ENCODE measurements at regions not wholly inside any gene's neighbourhood (a gene's known extent, or its start where the extent isn't known, plus 50 kb on each side); places are given as distances from the start of the nearest gene placed in this dataset.

DNA sequence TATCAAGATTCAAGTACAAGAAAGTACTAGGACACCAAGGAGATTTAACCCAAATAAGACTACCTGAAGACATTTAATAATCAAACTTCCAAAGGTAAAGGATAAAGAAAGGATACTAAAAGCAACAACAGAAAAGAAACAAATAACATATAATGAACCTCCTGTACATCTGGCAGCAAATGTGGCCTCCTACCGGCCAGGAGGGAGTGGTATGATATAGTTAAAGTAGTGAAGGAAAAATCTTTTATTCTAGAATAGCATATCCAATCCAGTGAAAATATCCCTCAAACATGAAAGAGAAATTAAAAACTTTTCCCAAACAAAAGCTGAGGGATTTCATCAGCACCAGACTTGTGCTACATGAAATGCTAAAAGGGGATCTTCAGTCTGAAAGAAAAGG, 104.7 kb upstream of the GUCY1A2 start (continued):
- TF ChIP-seq MAX (IDR thresholded peaks at IDR 0.05), result no peak
- no peak for TF ChIP-seq FOXA1 (IDR thresholded peaks at IDR 0.05)
- TF ChIP-seq GABPA (IDR thresholded peaks at IDR 0.05 in 1 of 2, conservative IDR thresholded peaks at IDR 0.05 in 1 of 2), result no peak

DNA sequence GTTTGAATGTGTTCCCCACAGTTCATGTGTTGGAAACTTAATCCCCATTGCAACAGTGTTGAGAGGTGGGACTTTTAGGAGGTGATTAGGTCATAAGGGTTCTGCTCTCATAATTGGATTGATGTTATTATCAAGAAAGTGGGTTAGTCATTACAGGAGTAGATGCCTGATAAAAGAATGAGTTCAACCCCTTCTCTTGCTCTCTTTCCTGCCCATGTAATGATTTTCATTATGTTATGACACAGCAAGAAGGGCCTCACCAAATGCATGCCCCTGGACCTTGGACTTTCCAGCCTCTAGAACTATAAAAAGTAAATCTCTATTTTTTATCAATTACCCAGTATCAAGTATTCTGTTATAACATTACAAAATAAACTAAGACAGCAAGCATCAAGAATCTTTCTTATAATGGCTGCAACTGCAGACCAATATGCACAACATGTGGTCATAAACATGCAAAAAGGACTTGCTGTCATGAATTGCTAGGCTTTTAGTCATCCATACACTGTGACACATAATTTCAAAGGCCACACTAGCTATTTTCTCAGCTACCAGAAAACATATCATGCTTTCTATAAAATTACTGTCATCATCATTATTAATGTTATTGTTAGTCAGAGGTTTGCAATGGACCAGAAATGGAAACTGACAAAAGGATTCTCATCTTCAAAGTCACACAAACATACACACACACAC, 99.9 kb upstream of the GUCY1A2 start:
- no peak for DNase-seq (ENCODE audit: low spot score)
- Histone ChIP-seq H3K36me3 (ENCODE audit: control insufficient read depth in 4 of 4, insufficient read depth in 3 of 4, low read depth in 1 of 4, low read length in 3 of 4) (no peaks in the 10 kb centered on the region), H3K4me1 (ENCODE audit: control insufficient read depth in 4 of 4, insufficient read depth in 4 of 4, low read length in 3 of 4) (no peaks in the 10 kb centered on the region), H3K27me3 (ENCODE audit: control insufficient read depth in 4 of 4, insufficient read depth in 4 of 4, low read length in 3 of 4) (no peaks in the 10 kb centered on the region), H3K4me3 (ENCODE audit: low read depth in 1 of 3, low read length in 3 of 3) (no peak overlapping the region), H3K9me3 (ENCODE audit: control insufficient read depth in 4 of 4, low read length in 3 of 4) (peaks cover 0 to 3% (median 0%) of the 10 kb centered on the region in 4 donors), H3K9ac (ENCODE audit: low read depth in 1 of 2, low read length in 2 of 2) (no peak overlapping the region), H3K27ac (ENCODE audit: low read depth in 1 of 2, low read length in 2 of 2) (no peak overlapping the region)
- TF ChIP-seq FOXA1 (IDR thresholded peaks at IDR 0.05) (no peak), YY1 (IDR thresholded peaks at IDR 0.05) (no peak), GABPA (IDR thresholded peaks at IDR 0.05 in 1 of 2, conservative IDR thresholded peaks at IDR 0.05 in 1 of 2) (no peak), EGR1 (IDR thresholded peaks at IDR 0.05; ENCODE audit: low read depth in 2 of 2) (no peak), SP1 (IDR thresholded peaks at IDR 0.05) (no peak), TAF1 (conservative IDR thresholded peaks at IDR 0.05) (no peak), HNF4G (IDR thresholded peaks at IDR 0.05) (no peak), FOXA2 (IDR thresholded peaks at IDR 0.05) (no peak), HNF4A (conservative IDR thresholded peaks at IDR 0.05) (no peak), NR2F2 (IDR thresholded peaks at IDR 0.05) (no peak), RAD21 (IDR thresholded peaks at IDR 0.05) (no peak)
- TF ChIP-seq, protein P1, sequence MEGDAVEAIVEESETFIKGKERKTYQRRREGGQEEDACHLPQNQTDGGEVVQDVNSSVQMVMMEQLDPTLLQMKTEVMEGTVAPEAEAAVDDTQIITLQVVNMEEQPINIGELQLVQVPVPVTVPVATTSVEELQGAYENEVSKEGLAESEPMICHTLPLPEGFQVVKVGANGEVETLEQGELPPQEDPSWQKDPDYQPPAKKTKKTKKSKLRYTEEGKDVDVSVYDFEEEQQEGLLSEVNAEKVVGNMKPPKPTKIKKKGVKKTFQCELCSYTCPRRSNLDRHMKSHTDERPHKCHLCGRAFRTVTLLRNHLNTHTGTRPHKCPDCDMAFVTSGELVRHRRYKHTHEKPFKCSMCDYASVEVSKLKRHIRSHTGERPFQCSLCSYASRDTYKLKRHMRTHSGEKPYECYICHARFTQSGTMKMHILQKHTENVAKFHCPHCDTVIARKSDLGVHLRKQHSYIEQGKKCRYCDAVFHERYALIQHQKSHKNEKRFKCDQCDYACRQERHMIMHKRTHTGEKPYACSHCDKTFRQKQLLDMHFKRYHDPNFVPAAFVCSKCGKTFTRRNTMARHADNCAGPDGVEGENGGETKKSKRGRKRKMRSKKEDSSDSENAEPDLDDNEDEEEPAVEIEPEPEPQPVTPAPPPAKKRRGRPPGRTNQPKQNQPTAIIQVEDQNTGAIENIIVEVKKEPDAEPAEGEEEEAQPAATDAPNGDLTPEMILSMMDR (IDR thresholded peaks at IDR 0.05; ENCODE audit: low read depth, low read length, missing input control), result no peak
- TF ChIP-seq, protein P2, sequence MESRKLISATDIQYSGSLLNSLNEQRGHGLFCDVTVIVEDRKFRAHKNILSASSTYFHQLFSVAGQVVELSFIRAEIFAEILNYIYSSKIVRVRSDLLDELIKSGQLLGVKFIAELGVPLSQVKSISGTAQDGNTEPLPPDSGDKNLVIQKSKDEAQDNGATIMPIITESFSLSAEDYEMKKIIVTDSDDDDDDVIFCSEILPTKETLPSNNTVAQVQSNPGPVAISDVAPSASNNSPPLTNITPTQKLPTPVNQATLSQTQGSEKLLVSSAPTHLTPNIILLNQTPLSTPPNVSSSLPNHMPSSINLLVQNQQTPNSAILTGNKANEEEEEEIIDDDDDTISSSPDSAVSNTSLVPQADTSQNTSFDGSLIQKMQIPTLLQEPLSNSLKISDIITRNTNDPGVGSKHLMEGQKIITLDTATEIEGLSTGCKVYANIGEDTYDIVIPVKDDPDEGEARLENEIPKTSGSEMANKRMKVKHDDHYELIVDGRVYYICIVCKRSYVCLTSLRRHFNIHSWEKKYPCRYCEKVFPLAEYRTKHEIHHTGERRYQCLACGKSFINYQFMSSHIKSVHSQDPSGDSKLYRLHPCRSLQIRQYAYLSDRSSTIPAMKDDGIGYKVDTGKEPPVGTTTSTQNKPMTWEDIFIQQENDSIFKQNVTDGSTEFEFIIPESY (IDR thresholded peaks at IDR 0.05), result no peak
- TF ChIP-seq, protein P3, sequence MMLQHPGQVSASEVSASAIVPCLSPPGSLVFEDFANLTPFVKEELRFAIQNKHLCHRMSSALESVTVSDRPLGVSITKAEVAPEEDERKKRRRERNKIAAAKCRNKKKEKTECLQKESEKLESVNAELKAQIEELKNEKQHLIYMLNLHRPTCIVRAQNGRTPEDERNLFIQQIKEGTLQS (IDR thresholded peaks at IDR 0.05), result no peak

GRCh38 chr11:107116358-107116757, 98.1 kb upstream of the GUCY1A2 start:
- no peak overlapping the region for H3K27ac ChIP-seq (ENCODE audit: low read depth in 1 of 2, low read length in 2 of 2)
- 79% methylated on average over 2 of the region's 2 CpGs for WGBS
- TF ChIP-seq, protein P2 (IDR thresholded peaks at IDR 0.05), result no peak
- no peak for TF ChIP-seq GABPA (IDR thresholded peaks at IDR 0.05 in 1 of 2, conservative IDR thresholded peaks at IDR 0.05 in 1 of 2)
- no peak for TF ChIP-seq JUND (IDR thresholded peaks at IDR 0.05)
- no peak for TF ChIP-seq EGR1 (IDR thresholded peaks at IDR 0.05; ENCODE audit: low read depth in 2 of 2)
- no peak for TF ChIP-seq SP1 (IDR thresholded peaks at IDR 0.05)
- no peak for TF ChIP-seq FOXA1 (IDR thresholded peaks at IDR 0.05)
- TF ChIP-seq, protein P3 (IDR thresholded peaks at IDR 0.05), result no peak
- no peak for TF ChIP-seq RAD21 (IDR thresholded peaks at IDR 0.05)
- no peak for TF ChIP-seq FOXA2 (IDR thresholded peaks at IDR 0.05)
- TF ChIP-seq YY1 (IDR thresholded peaks at IDR 0.05), result no peak
- no peak for TF ChIP-seq HNF4A (conservative IDR thresholded peaks at IDR 0.05)
- TF ChIP-seq, protein P1 (IDR thresholded peaks at IDR 0.05; ENCODE audit: low read depth, low read length, missing input control), result no peak
- no peak for TF ChIP-seq RXRA (IDR thresholded peaks at IDR 0.05)
- TF ChIP-seq NR2F2 (IDR thresholded peaks at IDR 0.05), result no peak
- no peak for TF ChIP-seq TAF1 (conservative IDR thresholded peaks at IDR 0.05)
- H3K36me3 ChIP-seq (ENCODE audit: control insufficient read depth in 4 of 4, insufficient read depth in 3 of 4, low read depth in 1 of 4, low read length in 3 of 4), result no peaks in the 10 kb centered on the region
- H3K9ac ChIP-seq (ENCODE audit: low read depth in 1 of 2, low read length in 2 of 2), result no peak overlapping the region
- H3K4me1 ChIP-seq (ENCODE audit: control insufficient read depth in 4 of 4, insufficient read depth in 4 of 4, low read length in 3 of 4), result no peaks in the 10 kb centered on the region
- H3K27me3 ChIP-seq (ENCODE audit: control insufficient read depth in 4 of 4, insufficient read depth in 4 of 4, low read length in 3 of 4), result no peaks in the 10 kb centered on the region
- peaks cover 0 to 3% (median 0%) of the 10 kb centered on the region in 4 donors for H3K9me3 ChIP-seq (ENCODE audit: control insufficient read depth in 4 of 4, low read length in 3 of 4)
- no peak overlapping the region for H3K4me3 ChIP-seq (ENCODE audit: low read depth in 1 of 3, low read length in 3 of 3)
- no peak for DNase-seq (ENCODE audit: low spot score)

Measured in liver (tissue), 8 donors.